ENCODE measurements at regions not wholly inside any gene's neighbourhood (a gene's known extent, or its start where the extent isn't known, plus 50 kb on each side); places are given as distances from the start of the nearest gene placed in this dataset.

DNA sequence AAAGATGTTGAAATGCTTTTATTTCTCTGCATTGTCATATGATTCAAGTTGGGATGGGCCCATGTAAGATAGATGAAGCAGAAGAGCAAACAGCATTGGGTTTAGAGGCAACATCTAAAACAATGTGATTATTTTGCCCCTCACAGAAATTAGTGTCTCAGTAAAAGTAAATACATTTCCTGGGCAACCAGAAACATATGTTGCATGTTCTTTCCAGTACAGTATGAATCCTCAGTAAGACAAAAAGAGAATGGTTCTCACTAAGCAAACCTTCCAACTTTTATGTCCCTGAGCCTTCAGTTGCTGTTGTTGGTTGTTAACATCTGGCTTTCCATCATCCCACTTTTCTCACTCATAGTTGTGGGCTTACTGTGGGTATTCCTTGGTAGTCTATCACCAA lies 222.5 kb upstream of the PRPS1L1 start:
- no peak for DNase-seq (ENCODE audit: low read depth)

DNA sequence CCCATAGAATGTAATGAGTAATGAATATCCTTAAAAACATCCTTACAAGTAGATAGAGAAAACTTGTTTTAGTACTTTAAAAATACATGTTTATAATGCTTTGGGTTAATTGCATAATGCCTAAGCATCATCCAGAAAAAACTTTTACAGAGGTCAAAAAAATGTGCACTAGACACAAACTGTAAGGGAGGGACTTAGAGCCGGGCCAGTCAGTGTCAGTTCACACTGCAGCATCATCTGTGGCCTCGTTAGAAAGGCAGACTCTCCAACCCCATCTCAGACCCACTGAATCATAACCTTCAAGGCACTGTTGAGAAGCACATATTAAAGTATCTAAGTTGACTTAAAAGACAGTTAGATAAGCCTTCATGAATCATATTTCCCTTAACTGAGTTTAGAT lies 230.1 kb upstream of the PRPS1L1 start:
- peak; percentile 20 for DNase-seq (ENCODE audit: low read depth)

DNA sequence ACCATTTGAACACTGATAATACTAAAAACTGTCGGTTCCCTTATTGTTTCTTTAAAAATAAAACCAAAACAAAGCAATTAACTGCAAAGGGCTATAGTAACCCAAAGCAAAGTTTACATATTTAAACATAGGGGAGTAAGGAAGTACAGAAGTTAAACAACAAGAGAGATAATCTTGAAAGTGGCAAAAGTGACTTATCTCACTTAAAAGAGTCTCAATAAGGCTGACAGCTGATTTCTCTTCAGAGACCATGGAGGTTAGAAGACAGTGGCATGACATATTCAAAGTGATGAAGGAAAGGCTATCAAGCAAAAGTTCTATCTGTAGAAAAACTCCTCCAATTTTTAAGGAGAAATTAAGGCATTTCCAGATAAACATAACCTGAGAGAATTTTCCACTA lies 233.5 kb upstream of the HDAC9 start:
- no peak for DNase-seq (ENCODE audit: low read depth)

DNA sequence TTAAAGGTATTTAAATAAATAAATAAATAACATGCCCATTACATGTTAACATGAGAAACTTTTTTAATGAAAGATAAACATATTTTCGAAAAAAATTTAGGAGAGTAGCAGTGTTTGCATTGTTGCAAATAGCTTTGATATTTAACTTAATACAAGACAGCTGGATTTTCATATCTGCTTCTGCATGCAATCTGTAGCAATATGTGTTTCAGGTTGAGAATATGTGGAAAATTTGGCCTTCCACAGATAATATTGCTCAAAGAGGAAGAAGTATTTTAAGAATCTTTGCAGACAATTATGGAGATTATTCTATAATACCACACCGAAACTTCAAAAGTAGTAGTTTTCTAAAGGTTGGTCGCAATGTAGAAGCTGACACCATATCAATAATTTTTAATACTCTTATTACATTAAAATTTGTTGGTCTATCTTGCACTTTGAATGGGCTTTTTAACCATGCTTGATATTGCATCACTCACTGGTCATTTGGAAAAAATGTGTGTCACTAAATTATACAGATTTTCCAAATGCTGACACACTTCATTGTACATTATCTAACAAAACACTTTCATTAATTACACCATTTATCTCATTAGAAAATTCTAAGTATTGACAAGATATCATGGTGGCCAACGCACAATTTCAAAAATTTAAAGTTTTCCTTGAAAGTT lies 229.8 kb upstream of the HDAC9 start:
- no peak for DNase-seq (ENCODE audit: low read depth)

DNA sequence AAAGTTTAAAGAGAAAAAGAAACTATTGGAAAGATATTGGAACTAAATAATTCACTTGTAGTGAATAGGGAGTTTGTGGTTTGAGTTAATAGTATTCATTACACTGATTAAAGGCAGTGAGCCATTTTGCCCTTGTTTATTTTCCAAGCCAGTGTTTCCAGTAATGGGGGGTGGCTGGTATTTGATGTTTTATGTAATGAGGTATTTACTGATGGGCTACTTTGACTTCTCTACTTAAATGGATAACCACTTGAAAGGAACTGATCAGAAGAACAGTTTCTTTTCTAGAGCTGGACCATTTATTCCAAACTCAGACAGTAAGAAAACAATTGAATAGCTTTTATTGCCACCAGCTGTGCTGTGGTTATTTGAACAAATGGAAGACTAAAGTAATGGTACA lies 227.0 kb upstream of the HDAC9 start:
- DNase-seq (ENCODE audit: low read depth) = no peak

DNA sequence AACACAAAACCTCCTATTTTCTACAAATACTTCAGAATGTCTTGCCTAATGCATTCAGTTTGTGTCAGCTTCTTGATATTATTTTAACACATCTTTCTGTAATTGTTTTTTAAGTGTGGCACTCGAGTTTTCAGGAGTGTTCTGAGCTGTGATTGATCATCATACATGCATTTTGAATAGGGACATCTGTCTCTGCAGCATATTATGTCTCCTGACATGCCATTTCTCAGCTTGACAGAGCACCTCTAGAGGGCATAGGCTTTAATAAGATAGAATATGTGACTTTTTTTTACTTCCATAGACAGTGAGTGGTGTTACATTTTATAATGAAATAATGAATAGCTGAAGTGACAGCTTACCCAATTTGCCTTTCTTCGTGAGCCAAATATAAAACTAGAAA lies 219.2 kb upstream of the HDAC9 start:
- no peak for DNase-seq (ENCODE audit: low read depth)

DNA sequence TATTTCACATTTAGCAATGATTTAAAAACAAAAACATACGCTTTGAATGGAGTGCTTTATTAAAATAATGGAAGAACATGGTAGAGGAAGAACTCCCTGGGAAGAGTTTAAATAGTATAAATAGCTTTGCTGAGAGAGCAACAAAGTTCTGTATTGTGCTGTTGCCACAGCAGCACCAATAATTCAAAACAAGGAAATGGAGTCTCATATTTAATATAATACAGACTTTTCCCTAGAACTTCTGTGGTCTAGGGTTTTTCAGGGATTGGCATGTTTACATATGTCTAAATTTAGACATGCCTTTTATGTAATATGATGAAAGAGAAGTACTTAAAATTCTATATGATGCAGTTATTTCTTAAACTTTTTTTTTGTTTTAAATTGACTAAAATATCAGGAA lies 217.2 kb upstream of the HDAC9 start:
- no peak for DNase-seq (ENCODE audit: low read depth)

DNA sequence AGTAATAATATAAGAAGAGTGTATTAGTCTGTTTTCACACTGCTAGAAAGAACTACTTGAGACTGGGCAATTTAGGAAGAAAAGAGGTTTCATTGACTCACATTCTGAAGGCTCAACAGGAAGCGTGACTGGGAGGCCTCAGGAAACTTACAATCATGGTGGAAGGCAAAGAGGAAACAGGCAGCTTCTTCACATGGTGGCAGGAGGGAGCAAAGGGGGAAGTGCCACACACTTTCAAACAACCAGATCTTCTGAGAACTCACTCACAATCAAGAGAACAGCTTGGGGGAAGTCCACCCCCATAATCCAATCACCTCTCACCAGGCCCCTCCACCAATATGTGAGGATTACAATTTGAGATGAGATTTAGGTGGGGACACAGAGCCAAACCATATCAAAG lies 212.5 kb upstream of the HDAC9 start:
- no peak for DNase-seq (ENCODE audit: low read depth)

DNA sequence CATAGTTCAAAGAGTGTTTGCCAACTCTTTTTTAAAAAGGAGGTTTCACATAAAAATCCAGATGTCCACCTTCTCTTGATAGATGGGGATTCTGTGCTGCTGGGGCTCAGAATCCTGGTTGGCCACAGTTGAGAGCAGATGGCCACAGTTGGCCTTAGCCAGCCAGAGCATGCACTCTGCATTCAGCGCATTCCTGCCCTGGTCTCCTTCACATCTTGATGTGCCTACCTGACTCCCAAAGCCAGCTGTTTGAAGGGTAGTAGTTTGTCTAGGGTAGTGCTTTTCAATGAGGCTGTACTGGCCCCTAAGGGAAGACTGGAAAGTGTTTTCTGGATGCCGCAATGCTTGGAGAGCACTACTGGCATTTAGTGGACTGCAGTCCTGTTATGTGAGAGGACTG lies 208.1 kb upstream of the HDAC9 start:
- no peak for DNase-seq (ENCODE audit: low read depth)

DNA sequence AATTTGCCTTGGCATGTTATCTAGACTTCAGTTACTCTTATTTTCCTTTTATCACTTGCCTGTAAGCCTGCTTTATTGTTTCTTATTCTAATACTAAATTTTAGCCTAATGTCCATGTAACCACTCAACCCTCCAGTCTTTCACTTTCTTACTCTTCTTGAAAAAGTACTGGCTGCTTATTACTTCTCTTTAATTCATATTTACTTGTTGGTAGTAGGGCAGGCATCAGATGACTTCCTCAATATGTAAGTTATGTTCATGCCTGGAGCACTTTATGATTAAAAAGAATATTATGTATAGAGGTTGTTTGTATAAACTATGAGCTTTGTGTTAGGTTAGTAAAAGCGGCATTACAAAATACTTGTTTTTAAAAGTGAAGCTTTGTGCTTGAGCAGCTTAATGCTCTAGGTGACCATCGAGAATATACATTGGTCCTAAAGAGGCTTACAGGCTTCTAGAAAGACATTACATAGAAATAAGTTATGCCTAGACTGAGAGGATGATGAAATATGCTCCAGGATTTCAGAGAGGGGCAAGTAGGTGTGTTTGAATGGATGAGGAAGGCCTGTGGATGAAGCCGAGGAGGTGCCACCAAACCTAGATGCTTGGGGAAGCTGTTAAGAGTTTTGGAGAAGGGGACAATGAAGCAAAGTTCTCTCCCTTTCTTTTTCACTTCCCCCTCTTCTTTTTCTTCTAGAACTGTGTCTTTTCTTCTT lies 207.1 kb upstream of the HDAC9 start:
- no peak for DNase-seq (ENCODE audit: low read depth)

DNA sequence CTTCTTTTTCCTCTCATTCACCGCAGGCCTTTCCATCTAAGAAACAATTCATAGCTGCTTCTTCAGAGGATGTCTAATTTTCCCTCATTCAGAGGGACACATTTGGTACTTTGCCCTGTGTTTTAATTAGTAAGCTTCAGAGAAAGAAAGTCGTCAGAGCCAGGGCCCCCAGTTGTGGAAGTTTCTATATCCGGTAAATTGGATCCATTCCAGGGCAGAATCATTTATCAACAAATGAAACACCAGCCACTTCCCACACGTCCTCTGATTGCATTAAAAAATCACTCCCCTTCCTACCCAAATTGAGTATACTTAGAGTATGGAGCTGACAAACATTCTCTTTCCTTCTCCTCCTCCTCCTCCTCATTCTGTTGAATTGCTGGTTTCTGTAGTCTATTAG lies 205.8 kb upstream of the HDAC9 start:
- no peak for DNase-seq (ENCODE audit: low read depth)

DNA sequence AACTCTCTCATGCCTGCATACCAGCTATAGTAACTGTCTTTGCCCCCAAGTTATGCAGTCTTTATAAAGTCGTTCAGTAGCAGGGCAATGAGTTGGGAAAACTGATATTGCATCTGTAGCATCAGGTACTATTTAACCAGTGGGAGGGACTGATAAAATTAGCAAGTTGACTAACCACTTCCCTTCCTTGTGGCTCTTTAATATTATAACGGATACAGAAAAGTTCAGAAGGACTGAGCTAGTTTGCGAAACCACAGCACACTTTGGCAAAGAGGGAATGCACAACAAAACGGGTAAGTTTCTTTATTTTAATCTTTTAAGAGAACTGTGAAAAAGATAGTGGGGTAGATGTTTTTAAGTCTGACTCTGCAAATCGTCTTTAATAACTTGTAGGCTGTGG lies 205.3 kb upstream of the HDAC9 start:
- no peak for DNase-seq (ENCODE audit: low read depth)

DNA sequence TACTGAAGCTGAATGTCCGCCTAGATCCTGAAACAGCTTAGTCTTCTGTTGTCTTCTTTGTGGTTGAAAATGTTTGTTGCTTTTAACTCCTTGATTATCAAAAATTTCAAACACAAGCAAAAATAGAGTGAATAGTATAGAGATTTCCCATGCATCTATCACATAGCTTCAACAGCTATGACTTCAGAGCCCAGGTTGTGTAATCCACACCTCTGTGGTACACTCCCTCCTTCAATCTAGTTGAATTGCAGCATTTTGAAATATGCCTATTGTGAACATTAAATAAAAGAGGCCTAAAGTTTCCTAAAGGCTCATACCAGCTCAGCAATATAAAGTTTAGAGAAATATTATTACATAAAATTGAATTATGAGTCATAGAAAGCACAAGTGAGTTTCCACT lies 204.7 kb upstream of the HDAC9 start:
- no peak for DNase-seq (ENCODE audit: low read depth)

DNA sequence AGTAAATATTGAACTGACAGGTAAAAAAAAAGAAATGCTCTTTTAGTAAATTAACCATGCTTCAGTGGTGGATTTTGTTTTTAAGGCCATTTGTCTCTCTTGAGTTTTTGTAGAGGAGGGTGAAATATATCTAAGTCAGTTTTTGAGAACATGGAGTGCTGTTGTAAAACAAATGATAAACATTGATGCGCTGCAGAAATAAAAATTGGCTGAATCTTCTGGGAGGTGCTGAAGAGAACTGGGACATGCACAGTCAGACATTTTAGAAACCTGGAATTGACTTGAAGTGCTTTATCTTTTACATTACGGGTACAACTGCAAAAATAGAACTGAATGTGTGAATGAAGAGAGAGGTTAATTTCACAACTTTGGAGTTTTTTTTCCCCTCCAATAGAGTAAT lies 203.0 kb upstream of the HDAC9 start:
- no peak for DNase-seq (ENCODE audit: low read depth)

DNA sequence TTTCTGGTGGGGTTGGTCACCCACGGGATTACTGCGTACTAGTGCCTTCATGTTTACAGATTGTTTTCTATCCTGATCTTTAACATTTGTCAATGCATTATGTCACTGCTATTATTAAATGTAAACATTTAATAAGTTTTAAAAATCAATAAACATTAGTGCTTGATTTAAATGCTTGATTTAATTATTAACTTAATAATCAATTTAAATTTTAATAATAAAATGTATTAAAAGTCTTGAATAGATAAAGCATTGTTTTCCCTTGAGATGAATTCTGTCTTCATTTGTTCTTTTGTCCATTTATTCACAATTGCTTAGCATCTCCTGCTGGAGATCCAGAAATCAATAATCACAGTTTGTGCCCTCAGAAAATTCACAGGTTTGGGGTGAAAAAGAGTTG lies 201.8 kb upstream of the HDAC9 start:
- no peak for DNase-seq (ENCODE audit: low read depth)

DNA sequence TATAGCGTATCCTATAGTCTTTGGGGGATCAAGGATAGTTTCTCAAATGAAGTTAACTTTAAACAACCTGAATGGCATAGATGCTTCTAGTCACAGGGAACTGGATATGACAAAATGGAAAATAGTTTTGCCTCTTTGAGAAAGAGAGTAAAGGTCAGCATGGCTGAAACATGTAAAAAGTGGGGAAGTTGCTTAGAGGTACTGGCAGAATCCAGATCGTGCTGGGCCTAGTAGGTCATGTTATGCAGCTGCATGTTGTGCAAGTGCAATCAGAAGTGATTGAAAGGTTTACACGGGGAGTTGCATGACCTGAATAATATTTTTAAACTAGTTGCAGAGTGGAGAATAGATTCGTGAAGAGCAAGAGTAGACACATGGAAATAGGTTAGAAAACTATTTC lies 201.1 kb upstream of the HDAC9 start:
- DNase-seq (ENCODE audit: low read depth) = no peak

DNA sequence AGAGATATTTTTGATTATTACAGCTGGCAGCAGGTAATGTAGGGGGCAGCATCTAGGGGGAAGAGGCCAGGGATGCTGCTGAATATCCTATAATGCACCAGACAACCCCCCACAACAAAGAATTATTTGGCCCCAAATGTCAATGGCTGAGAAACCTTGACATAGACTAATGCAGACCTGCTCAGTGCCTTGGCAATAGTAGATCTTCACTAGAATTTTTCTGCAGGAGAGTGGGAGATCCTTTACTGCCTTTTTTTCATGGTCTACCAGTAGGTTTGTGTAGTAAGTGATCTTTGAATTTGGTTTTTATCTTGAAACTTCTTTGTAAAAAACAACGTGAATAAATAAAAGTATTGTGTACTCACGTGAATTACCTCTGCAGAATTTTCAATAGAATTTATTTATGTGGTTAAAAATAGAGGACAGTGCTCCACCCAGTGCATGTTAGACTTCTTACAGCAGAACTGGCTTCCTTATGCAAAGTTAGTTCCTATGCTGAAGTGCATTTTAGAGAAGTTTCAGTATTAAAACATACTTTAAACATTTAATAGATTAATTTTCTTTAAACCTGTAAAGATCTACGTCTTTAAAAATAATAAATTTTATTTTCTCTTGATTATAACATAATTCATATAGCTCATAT lies 199.6 kb upstream of the HDAC9 start:
- DNase-seq (ENCODE audit: low read depth) = no peak

DNA sequence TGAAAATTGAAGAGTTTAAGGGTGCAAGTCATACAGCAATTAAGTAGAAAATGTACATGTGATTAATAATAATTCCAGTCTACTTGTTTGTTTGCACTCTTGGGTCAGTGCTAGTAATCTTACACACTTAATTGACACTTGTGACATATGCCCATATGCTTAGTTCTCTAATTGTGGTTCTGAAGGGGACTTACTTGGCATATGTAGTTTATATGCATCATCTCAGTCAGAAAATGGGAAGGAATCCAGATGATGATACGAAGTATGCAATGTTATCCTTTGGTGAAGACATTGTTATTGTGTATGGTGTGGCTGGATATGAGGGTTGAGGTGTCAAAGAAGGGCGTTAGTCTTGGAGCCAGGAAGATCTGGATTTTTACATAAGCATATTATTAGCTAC lies 193.5 kb upstream of the HDAC9 start:
- DNase-seq (ENCODE audit: low read depth) = no peak

DNA sequence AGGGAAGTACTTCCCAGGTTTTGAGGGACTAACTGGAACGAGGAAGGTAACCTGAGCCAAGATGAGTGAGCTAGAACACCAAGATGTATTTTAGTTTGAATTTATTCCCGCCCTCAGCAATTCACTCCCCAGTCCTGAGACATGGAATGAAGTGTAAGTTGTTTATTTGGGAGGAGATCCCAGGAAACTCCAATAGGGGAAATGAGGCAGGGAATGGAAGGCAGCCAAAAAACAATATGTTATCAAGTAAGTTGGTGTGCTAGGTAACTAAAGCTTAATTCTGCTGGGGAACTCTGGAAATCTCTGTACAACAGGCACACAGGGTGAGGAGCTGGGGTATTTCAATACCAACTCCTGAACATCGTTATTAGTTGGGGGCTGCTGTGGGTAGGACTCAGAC lies 189.7 kb upstream of the HDAC9 start:
- DNase-seq (ENCODE audit: low read depth) = no peak

DNA sequence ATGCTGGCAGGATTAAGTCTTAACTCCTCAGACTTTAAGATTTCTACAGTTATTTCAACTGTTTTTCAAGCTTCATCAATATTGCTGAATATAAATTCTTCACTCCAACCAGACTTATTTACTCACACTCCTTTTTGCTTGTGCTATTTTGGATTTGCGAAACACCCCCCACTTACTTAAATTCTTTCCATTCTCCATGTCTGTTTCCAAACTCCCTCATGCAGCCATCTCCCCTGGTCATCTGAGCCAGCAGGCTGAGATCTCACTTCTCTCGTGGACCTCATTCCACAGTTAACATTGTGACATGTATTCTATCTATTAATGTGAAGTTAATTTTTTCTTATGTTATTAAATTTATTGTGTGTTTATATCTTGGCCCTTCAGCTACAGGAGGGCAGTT lies 188.9 kb upstream of the HDAC9 start:
- DNase-seq (ENCODE audit: low read depth) = no peak

DNA sequence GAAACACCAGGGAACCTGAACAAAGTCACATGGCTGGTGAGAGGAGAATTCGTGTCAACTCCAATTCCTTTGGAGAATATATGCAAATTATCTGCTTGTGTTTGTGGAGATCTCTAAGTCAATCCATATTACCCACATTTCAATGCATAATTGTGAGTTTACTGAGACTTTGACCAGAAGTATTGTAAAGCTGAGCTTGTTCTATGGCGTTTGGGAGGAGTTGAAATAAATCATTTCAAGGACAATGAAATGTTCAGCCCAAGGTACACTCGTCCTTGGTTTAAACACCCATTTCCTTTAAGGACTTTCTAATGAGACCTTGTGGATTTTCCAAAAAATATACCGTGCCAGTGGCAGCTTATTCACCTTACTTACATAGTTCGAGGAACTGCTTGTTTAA lies 186.6 kb upstream of the HDAC9 start:
- DNase-seq (ENCODE audit: low read depth) = no peak

DNA sequence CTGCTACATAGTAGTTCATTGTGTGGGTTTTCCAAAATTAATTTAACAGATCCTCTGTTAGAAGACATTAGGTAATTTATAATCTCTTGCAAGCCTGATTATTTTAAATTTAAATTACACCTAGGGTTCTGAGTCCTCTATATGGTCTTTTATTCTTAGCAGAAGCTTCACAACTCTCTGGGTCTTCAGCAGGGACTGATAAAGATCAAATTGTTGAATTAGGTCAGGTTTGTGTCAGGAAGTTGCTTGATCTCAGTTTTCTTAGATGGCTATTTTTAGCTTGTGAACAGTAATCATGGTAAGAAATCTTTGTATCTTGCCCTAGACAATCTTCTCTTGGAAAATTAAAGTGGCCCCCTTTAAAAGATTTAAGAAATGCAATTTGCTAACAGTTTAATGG lies 183.1 kb upstream of the HDAC9 start:
- no peak for DNase-seq (ENCODE audit: low read depth)

DNA sequence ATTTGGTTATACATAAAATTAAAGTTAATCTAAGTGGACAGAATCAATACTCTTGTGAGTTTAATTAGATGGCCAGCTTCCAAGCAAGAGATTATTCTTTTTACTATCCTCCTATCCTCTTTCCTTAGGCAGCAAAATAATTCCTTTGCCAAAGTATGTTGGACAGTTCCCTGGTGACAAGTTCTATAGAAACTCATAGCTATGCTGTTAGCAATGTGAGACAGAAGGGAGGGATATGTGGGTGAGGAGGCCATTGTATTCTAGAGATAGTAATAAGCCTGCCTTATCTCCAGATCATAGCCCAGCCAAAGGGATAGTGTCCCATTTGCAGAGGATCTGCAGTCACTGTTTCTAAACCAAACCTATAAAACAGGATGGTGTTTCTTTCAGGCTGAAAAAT lies 181.6 kb upstream of the HDAC9 start:
- no peak for DNase-seq (ENCODE audit: low read depth)

DNA sequence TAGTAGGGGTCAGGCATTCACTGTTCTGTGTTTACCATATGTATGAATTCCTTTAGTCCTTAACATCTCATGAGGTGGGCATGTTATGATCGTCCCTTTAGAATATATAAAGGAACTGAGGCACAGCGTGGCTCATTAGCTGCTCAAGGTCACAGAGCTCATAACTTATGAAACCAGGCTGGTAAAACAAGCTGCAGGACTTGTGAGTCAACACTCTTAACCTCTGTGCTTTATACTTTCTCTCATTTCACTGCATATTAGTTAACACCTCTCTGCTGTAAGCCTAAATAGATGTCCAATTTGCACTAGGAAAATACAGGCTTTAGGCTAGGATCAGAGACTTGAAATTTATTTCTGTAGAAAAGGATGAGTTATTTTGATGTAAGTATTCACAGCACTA lies 180.3 kb upstream of the HDAC9 start:
- DNase-seq (ENCODE audit: low read depth) = no peak
